ENCODE measurements at regions not wholly inside any gene's neighbourhood (a gene's known extent, or its start where the extent isn't known, plus 50 kb on each side); places are given as distances from the start of the nearest gene placed in this dataset.

- no peak for DNase-seq
- H3K27me3 ChIP-seq (ENCODE audit: insufficient read depth), result no peaks in the 10 kb centered on the region
- no peak overlapping the region for H3K9ac ChIP-seq
- H3K4me3 ChIP-seq (ENCODE audit: low read depth in 2 of 2, low read length in 1 of 2), result no peak overlapping the region
- POLR2A ChIA-PET, result no interaction called here
- H4K20me1 ChIP-seq (ENCODE audit: insufficient read depth), result no peaks in the 10 kb centered on the region
- no peaks in the 10 kb centered on the region; a peak in 1 of 4 replicates for H3K4me1 ChIP-seq (ENCODE audit: control insufficient read depth in 1 of 2, insufficient read depth in 2 of 2, low read depth in 1 of 2, low read length in 1 of 2)
- H2AFZ ChIP-seq (ENCODE audit: low read depth), result no peak overlapping the region
- H3K4me2 ChIP-seq, result no peak overlapping the region
- no peaks in the 10 kb centered on the region for H3F3A ChIP-seq (replicated peaks; ENCODE audit: insufficient read depth)
- no peaks in the 10 kb centered on the region; the same call in 1 of the 2 replicates for H3K9me2 ChIP-seq
- H3K79me2 ChIP-seq (ENCODE audit: insufficient read depth), result no peaks in the 10 kb centered on the region
- CTCF ChIA-PET, result interaction anchor here (0.6 to 1.5 kb wide), 2 partner anchors 17 to 73 kb away, joined by 3 to 4 read pairs; no protein-coding TSS in a partner anchor
- TF ChIP-seq EP300 (IDR thresholded peaks at IDR 0.05; ENCODE audit: borderline replicate concordance in 1 of 2, low read depth in 1 of 2, low read length in 1 of 2), result no peak
- no peak for TF ChIP-seq NFIC (IDR thresholded peaks at IDR 0.05; ENCODE audit: borderline replicate concordance)
- TF ChIP-seq RXRA (IDR thresholded peaks at IDR 0.05; ENCODE audit: borderline replicate concordance, low read depth), result no peak
- TF ChIP-seq FOXM1 (IDR thresholded peaks at IDR 0.05; ENCODE audit: low read depth), result no peak
- no peak for TF ChIP-seq TCF12 (IDR thresholded peaks at IDR 0.05)
- no peak for TF ChIP-seq ZBTB33 (IDR thresholded peaks at IDR 0.05; ENCODE audit: borderline replicate concordance, low read depth)
- TF ChIP-seq POLR2AphosphoS5 (IDR thresholded peaks at IDR 0.05; ENCODE audit: low read depth, low read length), result no peak
- no peak for TF ChIP-seq FOSL2 (IDR thresholded peaks at IDR 0.05; ENCODE audit: borderline replicate concordance, low read depth)
- TF ChIP-seq IRF3 (IDR thresholded peaks at IDR 0.05; ENCODE audit: low read depth, low read length), result no peak
- no peak for TF ChIP-seq TEAD4 (IDR thresholded peaks at IDR 0.05; ENCODE audit: borderline replicate concordance, insufficient read depth)
- no peak for TF ChIP-seq TAF1 (IDR thresholded peaks at IDR 0.05; ENCODE audit: borderline replicate concordance, low read depth, low read length)
- no peak for TF ChIP-seq SMC3 (IDR thresholded peaks at IDR 0.05; ENCODE audit: low read depth, low read length)
- TF ChIP-seq RFX5 (IDR thresholded peaks at IDR 0.05; ENCODE audit: low read length), result no peak
- no peak for TF ChIP-seq FOXJ3 (CRISPR knock-in tag; IDR thresholded peaks at IDR 0.05)
- no peak for TF ChIP-seq GATA2 (CRISPR knock-in tag; IDR thresholded peaks at IDR 0.05)
- TF ChIP-seq, protein P1, sequence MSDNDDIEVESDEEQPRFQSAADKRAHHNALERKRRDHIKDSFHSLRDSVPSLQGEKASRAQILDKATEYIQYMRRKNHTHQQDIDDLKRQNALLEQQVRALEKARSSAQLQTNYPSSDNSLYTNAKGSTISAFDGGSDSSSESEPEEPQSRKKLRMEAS (IDR thresholded peaks at IDR 0.05; ENCODE audit: low read depth), result no peak
- 90% methylated on average over 2 of the region's 2 CpGs for WGBS (ENCODE audit: low lambda C conversion rate)
- H3K36me3 ChIP-seq (replicated peaks in 1 of 2; ENCODE audit: control insufficient read depth in 1 of 2, insufficient read depth in 2 of 2, low read length in 1 of 2), result no peaks in the 10 kb centered on the region
- no peaks in the 10 kb centered on the region for H3K9me3 ChIP-seq
- H3K27ac ChIP-seq (ENCODE audit: low read depth in 2 of 2, low read length in 1 of 2), result no peak overlapping the region
These were observed 320.5 kb downstream of the ETS1 start for GRCh38 chr11:128266893-128267292.

All from SK-N-SH (cell line).